ENCODE measurements at regions not wholly inside any gene's neighbourhood (a gene's known extent, or its start where the extent isn't known, plus 50 kb on each side); places are given as distances from the start of the nearest gene placed in this dataset.

DNA sequence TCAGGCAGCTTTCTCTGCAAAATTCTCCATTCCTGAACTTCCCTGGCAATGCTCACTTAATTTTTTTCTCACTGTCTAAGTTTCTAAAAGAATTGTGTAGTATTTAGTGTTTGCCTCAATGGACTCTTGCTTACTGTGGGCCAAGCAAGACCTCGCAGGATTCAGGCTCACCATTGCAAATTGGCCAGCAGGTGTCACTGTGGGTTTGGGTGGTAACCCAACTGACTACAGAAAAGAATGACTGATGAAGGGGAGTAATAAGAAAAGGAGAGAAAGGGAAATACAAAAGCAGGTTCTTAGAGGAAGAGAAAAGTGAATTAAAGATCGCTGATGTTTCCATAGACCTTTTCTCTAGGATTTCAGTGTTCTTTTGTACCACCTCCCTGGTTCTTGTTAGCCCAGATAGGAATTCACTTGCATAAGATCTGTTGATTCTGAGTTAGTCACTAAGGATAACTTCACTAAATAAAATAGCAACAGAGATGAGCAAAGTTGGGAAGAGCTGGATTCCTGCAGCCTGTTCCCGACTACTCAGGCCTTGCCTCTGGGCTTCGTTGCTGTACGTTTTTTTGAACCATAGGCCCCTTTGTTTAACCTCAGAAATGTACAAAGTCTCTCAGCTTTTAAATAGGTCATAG lies 386.5 kb upstream of the DDHD1 start:
- peak; percentile 75 for DNase-seq

GRCh38 chr14:53538316-53538881 lies 385.3 kb upstream of the DDHD1 start:
- DNase-seq = no peak

- no peak for DNase-seq
Measured at GRCh38 chr14:53537422-53538315, 384.5 kb upstream of the DDHD1 start.

DNA sequence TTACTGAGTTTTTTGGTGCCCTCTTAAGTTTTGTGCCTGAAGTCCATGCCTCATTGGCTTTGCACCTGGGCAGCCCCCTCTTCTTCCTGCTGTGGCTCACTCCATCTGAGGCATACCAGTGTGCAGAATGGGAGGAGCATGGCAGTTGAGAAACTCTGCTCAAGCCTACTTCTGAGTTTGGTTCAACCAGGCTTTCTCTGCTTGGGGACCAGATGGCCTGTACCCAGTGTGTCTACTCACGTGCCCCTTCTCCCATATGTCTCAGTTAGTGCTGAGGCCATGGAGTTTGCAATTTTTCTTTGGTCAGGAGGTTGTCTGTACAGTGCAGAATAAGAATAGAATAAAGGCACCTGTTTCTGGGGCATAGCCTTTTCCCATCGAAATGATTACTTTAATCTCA lies 383.3 kb upstream of the DDHD1 start:
- DNase-seq = no peak

- DNase-seq = peak; percentile 74
Measured at GRCh38 chr14:53534841-53535240, 381.7 kb upstream of the DDHD1 start.

GRCh38 chr14:53533384-53533970 lies 380.4 kb upstream of the DDHD1 start:
- DNase-seq = no peak

GRCh38 chr14:53532853-53533252 lies 379.7 kb upstream of the DDHD1 start:
- DNase-seq = no peak

GRCh38 chr14:53531730-53532129 lies 378.6 kb upstream of the DDHD1 start:
- DNase-seq = no peak

DNA sequence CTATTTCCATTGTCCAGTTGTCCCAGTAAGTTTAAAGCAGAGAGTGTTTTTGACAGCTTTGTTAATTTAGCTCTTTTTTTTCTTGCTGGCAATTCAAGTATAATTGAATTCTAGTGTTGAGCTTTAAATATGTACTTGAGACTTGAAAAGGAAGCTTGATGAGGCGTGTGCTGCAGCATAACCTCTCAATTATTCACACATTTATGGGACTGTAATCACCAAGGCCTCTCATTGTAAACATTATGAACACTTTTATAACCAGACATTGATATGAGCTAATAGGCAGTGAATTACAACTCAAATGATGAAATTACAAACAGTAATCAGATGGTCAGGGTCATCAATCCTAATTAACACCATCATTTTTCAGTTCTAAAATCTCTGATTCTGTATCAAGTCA lies 378.0 kb upstream of the DDHD1 start:
- DNase-seq = no peak

GRCh38 chr14:53529519-53529918 lies 376.4 kb upstream of the DDHD1 start:
- peak; percentile 47 for DNase-seq

- DNase-seq = peak; percentile 31
Measured at GRCh38 chr14:53528185-53528671, 375.1 kb upstream of the DDHD1 start.

- peak; percentile 56 for DNase-seq
Measured at GRCh38 chr14:53526200-53526599, 373.1 kb upstream of the DDHD1 start.

DNA sequence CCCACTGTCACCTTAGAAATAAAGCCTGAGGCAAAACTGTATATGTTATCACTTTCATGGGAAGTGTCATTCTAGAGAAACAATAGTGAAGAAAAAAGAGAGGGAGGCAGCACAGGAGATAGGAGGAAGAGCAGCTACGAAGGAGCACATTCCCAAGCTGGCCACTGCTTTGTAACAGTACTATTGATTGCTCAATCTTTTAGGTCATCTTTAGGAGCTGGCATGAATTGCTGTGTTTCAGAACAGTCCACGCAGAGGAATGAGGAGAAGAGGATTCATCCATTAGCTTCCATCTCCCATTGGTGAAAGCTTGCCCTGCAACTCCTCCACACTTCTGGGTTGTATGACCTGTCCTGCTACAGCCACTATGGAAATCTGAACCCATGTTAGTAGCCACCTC lies 372.5 kb upstream of the DDHD1 start:
- DNase-seq = no peak

DNA sequence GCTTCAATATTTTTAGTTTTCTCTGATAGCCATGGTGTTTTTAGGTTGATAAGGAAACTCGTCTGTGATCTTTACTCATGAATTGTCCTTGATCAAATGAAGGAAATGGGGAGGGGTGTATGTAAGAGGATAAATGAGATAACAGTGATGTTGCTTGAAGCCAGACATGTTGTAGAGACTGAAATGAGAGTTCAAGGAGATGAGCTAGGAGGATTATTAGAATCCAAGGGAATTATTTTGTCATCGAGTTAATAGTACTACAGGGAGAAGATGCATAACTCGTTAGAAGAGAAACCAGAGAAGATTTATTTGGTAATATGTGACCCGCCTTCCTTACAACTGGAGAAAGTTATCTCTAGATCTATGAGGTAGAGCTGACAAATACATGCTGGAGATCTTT lies 371.3 kb upstream of the DDHD1 start:
- DNase-seq = no peak

DNA sequence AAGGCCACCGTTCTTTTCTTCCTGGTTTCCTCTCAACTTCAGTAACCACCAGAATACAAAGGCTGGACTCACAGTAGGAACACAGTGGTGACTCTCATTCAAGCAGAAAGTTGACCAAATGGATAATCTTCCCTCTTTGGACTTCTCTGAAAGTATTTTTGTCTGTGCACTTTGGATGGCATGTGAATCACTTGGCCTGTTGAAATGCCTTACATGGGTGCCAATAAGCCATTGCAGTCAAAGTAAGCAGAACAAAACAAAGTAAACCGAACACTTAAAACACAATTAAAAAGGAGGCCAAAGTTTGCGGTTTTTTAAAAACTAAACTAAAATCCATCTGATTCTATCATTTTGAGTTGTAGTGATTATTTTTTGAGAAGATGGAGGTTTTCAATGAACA lies 370.1 kb upstream of the DDHD1 start:
- no peak for DNase-seq

DNA sequence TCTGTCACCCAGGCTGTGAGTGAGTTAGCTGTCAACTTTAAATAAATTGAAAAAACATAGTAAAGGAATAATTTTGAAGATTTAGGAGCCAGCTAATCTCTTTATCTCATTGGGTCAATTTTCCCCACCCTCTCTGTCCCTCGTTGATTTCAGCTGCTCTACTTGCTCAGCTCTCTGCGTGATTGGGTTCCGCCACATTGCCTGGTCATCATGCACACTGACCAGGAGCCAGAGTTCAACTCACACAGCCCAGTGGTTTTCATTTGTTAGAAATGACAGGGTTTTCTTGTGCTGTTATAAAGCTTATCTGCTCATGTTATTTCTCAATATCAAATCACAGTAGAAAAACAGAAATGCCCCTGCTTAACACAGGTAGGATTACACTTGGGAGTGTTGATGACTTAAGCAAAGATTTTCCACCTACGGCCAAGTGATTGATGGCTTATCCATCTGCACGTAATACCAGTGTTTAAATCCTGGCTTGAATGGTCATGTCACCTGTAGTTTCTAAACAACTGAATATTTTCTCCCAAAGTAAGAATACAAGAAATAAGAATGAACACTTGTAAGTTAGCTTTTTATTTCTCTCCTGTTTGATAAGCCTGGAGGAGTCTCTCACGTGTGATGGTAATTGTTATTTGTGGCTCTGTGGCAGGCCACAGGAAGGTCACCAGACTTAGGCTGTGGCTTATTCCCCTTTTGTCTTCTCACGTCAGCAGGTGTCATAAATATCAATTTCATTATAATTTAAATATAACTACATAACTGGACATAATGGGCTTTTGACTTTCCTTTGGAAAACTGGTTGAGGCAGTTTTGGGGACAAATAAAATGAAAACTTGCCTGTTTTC lies 367.2 kb upstream of the DDHD1 start:
- no peak for DNase-seq

DNA sequence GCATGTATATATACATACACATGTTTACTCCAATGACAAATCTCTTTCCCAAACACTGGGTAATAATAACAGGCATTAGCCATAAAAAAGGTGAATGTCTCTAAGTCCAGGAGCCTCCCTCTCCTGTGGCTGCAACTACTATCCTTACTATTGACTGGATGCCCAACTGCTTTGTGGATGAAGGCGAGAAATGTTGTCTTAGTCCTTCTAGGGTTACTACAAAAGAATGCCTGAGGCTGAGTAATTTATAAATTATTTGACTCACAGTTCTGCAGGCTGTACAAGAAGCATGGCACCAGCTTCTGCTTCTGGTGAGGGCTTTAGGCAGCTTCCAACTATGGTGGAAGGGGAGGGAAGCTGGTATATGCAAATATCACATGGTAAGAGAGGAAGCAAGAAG lies 366.0 kb upstream of the DDHD1 start:
- peak; percentile 54 for DNase-seq

- peak; percentile 81 for DNase-seq
Measured at GRCh38 chr14:53517270-53517960, 364.3 kb upstream of the DDHD1 start.

DNA sequence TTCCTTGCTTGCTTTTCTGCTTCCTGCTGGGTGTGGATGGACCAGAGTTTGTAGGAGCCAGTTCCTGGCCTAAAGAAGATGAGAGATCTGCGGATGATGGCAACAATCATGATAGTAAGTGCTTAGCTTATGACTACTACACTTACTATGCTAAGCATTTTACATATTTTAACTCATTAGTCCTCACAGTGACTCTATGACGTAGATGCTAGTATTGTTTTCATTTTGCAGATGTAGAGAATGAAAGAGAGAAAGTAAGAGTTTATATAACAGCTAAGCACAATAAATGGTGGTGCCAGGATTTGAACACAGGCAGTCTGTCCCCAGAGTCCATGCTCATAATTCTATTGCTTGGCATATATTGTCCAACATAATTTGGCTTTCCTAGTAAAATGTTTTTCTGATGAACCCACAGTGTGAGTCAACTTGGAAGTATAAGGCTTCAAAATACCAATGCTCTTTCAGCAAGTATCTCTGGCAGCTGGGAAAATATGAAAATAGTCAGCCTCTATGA lies 363.2 kb upstream of the DDHD1 start:
- DNase-seq = peak; percentile 88

GRCh38 chr14:53515276-53515675 lies 362.2 kb upstream of the DDHD1 start:
- DNase-seq = peak; percentile 79

- DNase-seq = no peak
Measured at GRCh38 chr14:53514197-53514596, 361.1 kb upstream of the DDHD1 start.

Data from fibroblast of upper back skin (primary cell).